Peyer's patch (tissue), 4 donors: ENCODE measurements at regions not wholly inside any gene's neighbourhood (a gene's known extent, or its start where the extent isn't known, plus 50 kb on each side); places are given as distances from the start of the nearest gene placed in this dataset.

Source experiments
- CTCF ChIP-seq, 6 experiments: fragments of 450-650 bp in 4 of 6; fragments of 200-600 bp in 2 of 6; sonication (generic) in 1 of 6; IDR thresholded peaks; one replicate each; pipeline ENCODE4 v1.5.1; 2017 to 2019; ENCODE audit warnings: antibody characterized with exemption in 6 of 6, mild to moderate bottlenecking in 3 of 6, moderate library complexity in 1 of 6
- POLR2A ChIP-seq, 2 donors: fragments of 450-650 bp; IDR thresholded peaks; one replicate each; pipeline ENCODE4 v1.5.1; 2017; ENCODE audit warnings: antibody characterized with exemption in 2 of 2, mild to moderate bottlenecking in 2 of 2, moderate library complexity in 2 of 2

GRCh38 chr7:118312051-118312450 lies 87.5 kb downstream of the ANKRD7 start:
- TF ChIP-seq CTCF (IDR thresholded peaks at IDR 0.05) (no peak), POLR2A (IDR thresholded peaks at IDR 0.05) (no peak)
